GM23248 (cell line): ENCODE measurements at regions not wholly inside any gene's neighbourhood (a gene's known extent, or its start where the extent isn't known, plus 50 kb on each side); places are given as distances from the start of the nearest gene placed in this dataset.

Experiments
- DNase-seq: peaks from one replicate; pipeline ENCODE4 v3.0.0-alpha.2; 2015
- H2AFZ ChIP-seq: fragments of 200-600 bp; sonication (generic); 2 replicates; pipeline ENCODE4 v1.6.1; 2016; ENCODE audit warnings: antibody characterized with exemption
- H3F3A ChIP-seq: fragments of 200-600 bp; sonication (generic); 2 replicates; pipeline ENCODE4 v1.6.1; 2016; ENCODE audit warnings: mild to moderate bottlenecking, antibody characterized with exemption, mixed run types; ENCODE audit not compliant: insufficient read depth
- H3K27ac ChIP-seq: fragments of 200-600 bp; sonication (generic); 2 replicates; pipeline ENCODE4 v1.5.1; 2016; ENCODE audit warnings: mild to moderate bottlenecking
- H3K27me3 ChIP-seq: fragments of 200-600 bp; sonication (generic); replicated peaks from 2 replicates; pipeline ENCODE4 v1.6.1; 2016; ENCODE audit warnings: mild to moderate bottlenecking; ENCODE audit not compliant: insufficient read depth
- H3K36me3 ChIP-seq: fragments of 200-600 bp; sonication (generic); 2 replicates; pipeline ENCODE4 v1.6.1; 2016; ENCODE audit warnings: low read depth, mild to moderate bottlenecking
- H3K4me1 ChIP-seq: fragments of 200-600 bp; sonication (generic); 2 replicates; pipeline ENCODE4 v1.6.1; 2016; ENCODE audit warnings: mild to moderate bottlenecking; ENCODE audit not compliant: insufficient read depth
- H3K4me2 ChIP-seq: fragments of 200-600 bp; sonication (generic); one replicate; pipeline ENCODE4 v1.6.1; 2016; ENCODE audit warnings: mild to moderate bottlenecking; ENCODE audit not compliant: unreplicated experiment
- H3K4me3 ChIP-seq: fragments of 200-600 bp; sonication (generic); 2 replicates; pipeline ENCODE4 v1.5.1; 2016; ENCODE audit warnings: mild to moderate bottlenecking
- H3K79me2 ChIP-seq: fragments of 200-600 bp; sonication (generic); 2 replicates; pipeline ENCODE4 v1.6.1; 2016; ENCODE audit warnings: mild to moderate bottlenecking; ENCODE audit not compliant: insufficient read depth
- H3K9ac ChIP-seq: fragments of 200-600 bp; sonication (generic); 2 replicates; pipeline ENCODE4 v1.6.1; 2016; ENCODE audit warnings: mild to moderate bottlenecking
- H3K9me2 ChIP-seq: fragments of 200-600 bp; sonication (generic); 2 replicates; pipeline ENCODE4 v1.6.1; 2016; ENCODE audit warnings: mixed run types, mild to moderate bottlenecking, moderate library complexity; ENCODE audit not compliant: insufficient read depth
- H3K9me3 ChIP-seq: fragments of 200-600 bp; sonication (generic); one replicate; pipeline ENCODE4 v1.6.1; 2017; ENCODE audit warnings: low read depth
- H4K20me1 ChIP-seq: fragments of 200-600 bp; sonication (generic); 2 replicates; pipeline ENCODE4 v1.6.0; 2016; ENCODE audit not compliant: insufficient read depth
- EZH2 ChIP-seq: fragments of 200-600 bp; sonication (generic); IDR thresholded peaks from 2 replicates; pipeline ENCODE4 v1.6.1; 2018; ENCODE audit warnings: antibody characterized with exemption, mild to moderate bottlenecking; ENCODE audit not compliant: insufficient read depth, poor library complexity, severe bottlenecking
- EZH2phosphoT487 ChIP-seq: fragments of 200-600 bp; sonication (generic); IDR thresholded peaks from 2 replicates; pipeline ENCODE4 v1.6.1; 2018; ENCODE audit warnings: antibody characterized with exemption, moderate library complexity, mild to moderate bottlenecking, low read depth; ENCODE audit not compliant: insufficient read depth
- WGBS, 2 experiments: methylation state at CpG; one replicate each; pipeline ENCODE4 v1.1.6; 2015 to 2017; ENCODE audit warnings: low lambda C conversion rate in 2 of 2, low coverage in 1 of 2; ENCODE audit errors: missing lambda C conversion rate in 2 of 2; 5-methylcytosine and 5-hydroxymethylcytosine counted together
- in situ Hi-C: fragments of 300-500 bp; cut with MboI; formaldehyde crosslinking; loops from 2 replicates; pipeline ENCODE4 v1.15.0; 2020

DNA sequence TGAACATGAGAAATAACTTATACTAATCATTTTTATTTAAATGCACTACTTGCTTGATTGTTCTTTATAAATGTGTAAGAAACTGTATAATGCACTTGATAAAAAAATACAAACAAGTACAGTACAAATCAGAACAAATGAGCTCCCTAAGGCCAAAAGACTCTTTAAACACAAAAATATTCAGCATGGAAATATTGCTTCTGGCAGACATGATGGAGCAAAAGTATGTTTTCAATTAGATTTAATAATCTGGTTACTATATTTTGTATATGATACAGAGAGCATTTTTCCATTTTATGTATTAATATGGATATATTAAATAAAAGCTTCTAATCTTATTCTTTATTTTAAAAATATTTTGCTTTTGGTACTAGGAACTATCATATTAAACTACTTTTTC is 800.2 kb upstream of the LRFN5 start:
- no peak for DNase-seq
- Histone ChIP-seq H3K27ac (no peak overlapping the region), H2AFZ (no peak overlapping the region)

DNA sequence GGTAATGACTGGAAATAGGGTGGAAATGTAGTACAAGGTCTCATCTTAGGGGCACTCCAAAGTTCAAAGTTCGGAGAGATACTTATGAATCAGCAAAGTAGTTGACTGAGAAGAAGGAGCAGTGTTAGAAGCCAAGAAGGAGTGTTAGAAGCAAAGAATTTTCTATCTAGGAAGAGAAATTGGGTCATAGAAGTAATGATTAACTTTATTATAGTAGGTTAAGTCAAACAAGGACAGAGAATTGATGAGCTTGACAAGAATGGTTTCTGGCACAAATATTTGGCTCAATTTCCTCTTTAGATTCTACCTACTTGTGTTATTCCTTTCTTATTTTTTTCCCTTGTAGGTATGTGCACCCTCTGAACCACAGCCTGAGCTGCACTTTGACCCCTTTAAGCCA is 810.5 kb upstream of the LRFN5 start:
- H3K9me3 ChIP-seq: peaks cover 6% of the 10 kb centered on the region
- TF ChIP-seq EZH2phosphoT487: no peak
- TF ChIP-seq EZH2: no peak
- H2AFZ ChIP-seq: no peak overlapping the region
- no peaks in the 10 kb centered on the region for H3K36me3 ChIP-seq
- 0% methylated on average over 1 of the region's 1 CpG for WGBS, 2 experiments
- no peak overlapping the region for H3K4me3 ChIP-seq
- DNase-seq: no peak
- H3K4me2 ChIP-seq: no peak overlapping the region
- no peak overlapping the region for H3K27ac ChIP-seq
- H3K4me1 ChIP-seq: no peaks in the 10 kb centered on the region
- no peaks in the 10 kb centered on the region for H3F3A ChIP-seq
- no peaks in the 10 kb centered on the region for H4K20me1 ChIP-seq
- no peaks in the 10 kb centered on the region for H3K9me2 ChIP-seq
- in situ Hi-C loops: no loop called here
- no peaks in the 10 kb centered on the region for H3K79me2 ChIP-seq
- no peaks in the 10 kb centered on the region for H3K27me3 ChIP-seq
- no peak overlapping the region for H3K9ac ChIP-seq

More for the DNA sequence above, 800.2 kb upstream of the LRFN5 start:
- Histone ChIP-seq H3K9ac (no peak overlapping the region), H3K79me2 (no peaks in the 10 kb centered on the region), H3K9me2 (no peaks in the 10 kb centered on the region), H4K20me1 (no peaks in the 10 kb centered on the region), H3K36me3 (no peaks in the 10 kb centered on the region), H3K27me3 (no peaks in the 10 kb centered on the region), H3K4me1 (no peaks in the 10 kb centered on the region), H3F3A (no peaks in the 10 kb centered on the region), H3K9me3 (no peaks in the 10 kb centered on the region), H3K4me3 (no peak overlapping the region), H3K4me2 (no peak overlapping the region)
- in situ Hi-C loops: no loop called here
- TF ChIP-seq EZH2phosphoT487 (no peak), EZH2 (no peak)

DNA sequence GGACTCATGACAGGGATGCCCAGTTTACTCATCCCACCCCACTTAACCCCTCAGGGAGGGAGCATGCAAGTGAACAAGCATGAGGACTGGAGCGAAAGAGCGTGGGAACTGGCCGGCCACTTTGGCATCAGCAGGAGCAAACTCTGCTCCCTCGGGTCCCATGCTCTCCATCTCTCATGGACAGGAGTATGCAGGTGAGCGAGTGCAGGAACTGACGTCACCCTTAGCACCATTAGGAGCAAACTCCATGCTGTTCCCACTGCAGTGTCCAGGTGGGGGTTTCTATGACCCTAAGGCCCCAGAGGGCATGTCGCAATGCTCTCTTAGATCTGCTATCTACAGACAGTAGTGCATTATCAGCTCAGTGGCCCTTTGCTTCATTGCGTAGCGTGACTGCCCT is 821.8 kb upstream of the LRFN5 start:
- H3F3A ChIP-seq: no peaks in the 10 kb centered on the region
- H3K79me2 ChIP-seq: no peaks in the 10 kb centered on the region
- TF ChIP-seq EZH2 (no peak), EZH2phosphoT487 (no peak)
- WGBS, 2 experiments: 47 to 50% methylated on average over 9 of the region's 9 CpGs
- no peak overlapping the region for H3K4me3 ChIP-seq
- H3K9ac ChIP-seq: no peak overlapping the region
- H2AFZ ChIP-seq: no peak overlapping the region
- H3K27ac ChIP-seq: no peak overlapping the region
- H4K20me1 ChIP-seq: no peaks in the 10 kb centered on the region
- H3K4me2 ChIP-seq: no peak overlapping the region
- no peaks in the 10 kb centered on the region for H3K4me1 ChIP-seq
- H3K9me2 ChIP-seq: no peaks in the 10 kb centered on the region
- H3K9me3 ChIP-seq: no peaks in the 10 kb centered on the region
- no peaks in the 10 kb centered on the region for H3K36me3 ChIP-seq
- DNase-seq: no peak
- H3K27me3 ChIP-seq: no peaks in the 10 kb centered on the region
- in situ Hi-C loops: no loop called here

DNA sequence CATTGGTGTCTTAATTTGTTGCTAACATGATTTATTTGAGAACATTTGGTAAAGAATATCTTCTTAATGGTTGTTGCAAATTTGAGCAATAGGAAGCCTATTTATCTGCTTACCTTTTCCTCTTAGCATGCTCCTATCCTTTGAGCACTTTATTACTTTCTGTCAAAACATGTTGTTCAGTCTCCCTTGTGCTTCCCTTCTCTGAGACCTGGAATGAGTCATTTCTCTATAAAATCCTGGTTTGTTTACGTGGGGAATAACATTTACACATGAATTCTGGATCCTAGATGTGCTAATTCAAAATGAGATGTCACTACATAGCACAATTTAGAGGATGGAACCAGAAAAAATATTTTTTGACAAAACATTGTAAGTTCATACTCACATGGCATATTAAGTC is 844.0 kb upstream of the LRFN5 start:
- Histone ChIP-seq H3F3A (no peaks in the 10 kb centered on the region), H3K4me2 (no peak overlapping the region), H3K27me3 (no peaks in the 10 kb centered on the region), H3K9ac (no peak overlapping the region), H3K9me2 (no peaks in the 10 kb centered on the region), H3K4me3 (no peak overlapping the region), H3K4me1 (no peaks in the 10 kb centered on the region), H3K27ac (no peak overlapping the region), H3K79me2 (no peaks in the 10 kb centered on the region), H3K9me3 (no peaks in the 10 kb centered on the region), H4K20me1 (no peaks in the 10 kb centered on the region), H2AFZ (no peak overlapping the region), H3K36me3 (no peaks in the 10 kb centered on the region)
- no peak for TF ChIP-seq EZH2phosphoT487
- no peak for TF ChIP-seq EZH2
- WGBS, 2 experiments: 0% methylated on average over 1 of the region's 1 CpG
- in situ Hi-C loops: no loop called here
- no peak for DNase-seq

DNA sequence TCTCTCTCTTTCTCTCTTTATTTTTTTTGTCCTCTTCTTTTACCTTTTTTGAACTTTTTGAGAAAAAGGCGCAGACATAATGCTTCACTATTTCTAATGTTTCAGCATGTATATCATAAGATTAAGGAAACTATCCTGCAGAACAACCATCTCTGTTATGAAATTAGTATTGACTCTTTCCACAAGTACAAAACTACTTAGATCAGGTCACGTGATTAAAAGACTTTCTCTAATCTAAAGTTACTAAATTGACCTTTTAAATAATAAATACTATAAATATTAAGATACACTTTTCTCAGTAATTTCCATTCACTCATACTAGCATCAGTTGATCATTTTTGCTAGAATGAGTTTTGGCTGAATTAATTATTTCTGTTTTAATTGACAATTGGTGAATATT is 844.5 kb upstream of the LRFN5 start:
- H3K79me2 ChIP-seq: no peaks in the 10 kb centered on the region
- no peaks in the 10 kb centered on the region for H3K9me2 ChIP-seq
- H3K27ac ChIP-seq: no peak overlapping the region
- H3K9me3 ChIP-seq: no peaks in the 10 kb centered on the region
- no peaks in the 10 kb centered on the region for H3K27me3 ChIP-seq
- no peak overlapping the region for H2AFZ ChIP-seq
- no peak for DNase-seq
- WGBS, 2 experiments: 11 to 14% methylated on average over 2 of the region's 2 CpGs
- H4K20me1 ChIP-seq: no peaks in the 10 kb centered on the region
- H3K4me2 ChIP-seq: no peak overlapping the region
- no peaks in the 10 kb centered on the region for H3K36me3 ChIP-seq
- no peak overlapping the region for H3K9ac ChIP-seq
- TF ChIP-seq EZH2 (no peak), EZH2phosphoT487 (no peak)
- in situ Hi-C loops: no loop called here
- no peaks in the 10 kb centered on the region for H3F3A ChIP-seq
- no peak overlapping the region for H3K4me3 ChIP-seq
- no peaks in the 10 kb centered on the region for H3K4me1 ChIP-seq
